CD4-positive, alpha-beta T cell (primary cell): ENCODE measurements at regions not wholly inside any gene's neighbourhood (a gene's known extent, or its start where the extent isn't known, plus 50 kb on each side); places are given as distances from the start of the nearest gene placed in this dataset.

Experiments used
- ATAC-seq: fragments of 200-7000 bp; cut with Tn5 transposase; one replicate; pipeline ENCODE4 v1.10.0; 2022; ENCODE audit warnings: mild to moderate bottlenecking; ENCODE audit not compliant: poor library complexity
- CTCF ChIA-PET: fragments of 350-600 bp; sonication (Branson Sonifier 250); formaldehyde crosslinking; loops from one replicate; lab custom pipeline; 2021; ENCODE audit warnings: antibody characterized with exemption, inconsistent platforms; lab: Charles Lee
- POLR2A ChIA-PET: fragments of 350-600 bp; sonication (Branson Sonifier 250); formaldehyde crosslinking; loops from one replicate; lab custom pipeline; 2021; ENCODE audit warnings: antibody characterized with exemption, inconsistent platforms; lab: Charles Lee
- DNase-seq, 14 experiments: peaks; one replicate each; pipeline ENCODE4 v3.0.0-alpha.2; 2013 to 2020; ENCODE audit warnings: mixed read lengths in 2 of 14
- H3K27ac ChIP-seq, 2 donors: one replicate each; pipeline versions ENCODE4 v1.5.1 to v1.7.0; 2013; ENCODE audit warnings: low read length in 2 of 2, low read depth in 1 of 2, mild to moderate bottlenecking in 1 of 2
- H3K27me3 ChIP-seq, 2 experiments: 1 replicate in 1 of 2; 2 replicates in 1 of 2; pipeline versions ENCODE4 v1.6.1 to v1.7.0; 2013; ENCODE audit warnings: low read length in 2 of 2, control low read depth in 1 of 2, mild to moderate bottlenecking in 1 of 2, moderate library complexity in 1 of 2; ENCODE audit not compliant: insufficient read depth in 2 of 2, control insufficient read depth in 1 of 2
- H3K36me3 ChIP-seq: one replicate; pipeline ENCODE4 v1.6.1; 2013; ENCODE audit warnings: low read length, control low read depth; ENCODE audit not compliant: insufficient read depth
- H3K4me1 ChIP-seq: one replicate; pipeline ENCODE4 v1.6.1; 2013; ENCODE audit warnings: low read length, control low read depth; ENCODE audit not compliant: insufficient read depth
- H3K4me3 ChIP-seq: one replicate; pipeline ENCODE4 v1.5.1; 2013; ENCODE audit warnings: mild to moderate bottlenecking, low read length, moderate library complexity
- H3K9me3 ChIP-seq, 2 experiments: 1 replicate in 1 of 2; 2 replicates in 1 of 2; pipeline versions ENCODE4 v1.6.1 to v1.7.0; 2013; ENCODE audit warnings: low read length in 2 of 2, mild to moderate bottlenecking in 2 of 2, control low read depth in 1 of 2, moderate library complexity in 1 of 2; ENCODE audit not compliant: control insufficient read depth in 1 of 2, insufficient read depth in 1 of 2
- H3K27ac Mint-ChIP-seq: one replicate; pipeline ENCODE4 v1.8.0; 2020; ENCODE audit warnings: mixed read lengths
- H3K27me3 Mint-ChIP-seq: one replicate; pipeline ENCODE4 v1.8.0; 2021; ENCODE audit warnings: mixed read lengths
- H3K36me3 Mint-ChIP-seq: one replicate; pipeline ENCODE4 v1.8.0; 2021; ENCODE audit warnings: low read depth, mixed read lengths
- H3K4me1 Mint-ChIP-seq: one replicate; pipeline ENCODE4 v1.8.0; 2021; ENCODE audit warnings: low read depth, mixed read lengths
- H3K4me3 Mint-ChIP-seq: one replicate; pipeline ENCODE4 v1.8.0; 2020; ENCODE audit warnings: mild to moderate bottlenecking, mixed read lengths
- H3K9me3 Mint-ChIP-seq: one replicate; pipeline ENCODE4 v1.8.0; 2020; ENCODE audit warnings: mixed read lengths
- intact Hi-C, 2 experiments: fragments of 100-400 bp; cut with DNase I in 1 of 2; cut with micrococcal nuclease in 1 of 2; formaldehyde crosslinking; loops; one replicate each; pipeline versions ENCODE4 v1.15.1 to v1.9.0; 2023 to 2025; cut with DNase I, micrococcal nuclease
- TF ChIP-seq, protein P1 (sequence below): fragments of 200-600 bp; IDR thresholded peaks from one replicate; pipeline ENCODE4 v1.8.0; 2022; ENCODE audit warnings: antibody characterized with exemption, mild to moderate bottlenecking

DNA sequence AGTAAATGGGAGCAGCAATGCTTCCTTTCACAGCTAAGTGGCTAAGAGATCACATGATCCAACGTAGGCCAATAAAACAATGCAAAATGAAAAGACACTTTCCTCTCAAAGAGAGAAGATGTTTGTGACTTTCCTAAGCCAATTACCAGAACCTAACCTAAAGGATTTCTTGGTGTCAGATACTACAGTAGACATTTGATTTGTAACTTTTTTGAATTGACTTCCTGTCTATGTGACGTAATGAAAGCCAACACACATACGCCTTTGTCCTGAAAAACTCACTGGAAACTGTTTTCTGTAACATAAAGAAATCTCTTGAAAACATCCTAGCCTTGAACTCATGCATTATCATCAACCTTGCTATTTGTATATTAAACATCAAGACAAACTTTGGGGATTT lies 417.1 kb downstream of the GPAM start:
- Histone ChIP-seq H3K4me1 (no peaks in the 10 kb centered on the region), H3K4me3 (no peak overlapping the region), H3K27me3 (no peaks in the 10 kb centered on the region), H3K27ac (no peak overlapping the region), H3K36me3 (no peaks in the 10 kb centered on the region), H3K9me3 (no peaks in the 10 kb centered on the region)
- intact Hi-C loops: no loop called here
- CTCF ChIA-PET: no interaction called here
- no peak for DNase-seq
- Mint-ChIP-seq H3K36me3 (no peaks in the 10 kb centered on the region), H3K4me1 (no peaks in the 10 kb centered on the region), H3K9me3 (no peaks in the 10 kb centered on the region), H3K4me3 (no peak overlapping the region), H3K27me3 (peaks cover 10% of the 10 kb centered on the region), H3K27ac (no peak overlapping the region)
- TF ChIP-seq, protein P1, sequence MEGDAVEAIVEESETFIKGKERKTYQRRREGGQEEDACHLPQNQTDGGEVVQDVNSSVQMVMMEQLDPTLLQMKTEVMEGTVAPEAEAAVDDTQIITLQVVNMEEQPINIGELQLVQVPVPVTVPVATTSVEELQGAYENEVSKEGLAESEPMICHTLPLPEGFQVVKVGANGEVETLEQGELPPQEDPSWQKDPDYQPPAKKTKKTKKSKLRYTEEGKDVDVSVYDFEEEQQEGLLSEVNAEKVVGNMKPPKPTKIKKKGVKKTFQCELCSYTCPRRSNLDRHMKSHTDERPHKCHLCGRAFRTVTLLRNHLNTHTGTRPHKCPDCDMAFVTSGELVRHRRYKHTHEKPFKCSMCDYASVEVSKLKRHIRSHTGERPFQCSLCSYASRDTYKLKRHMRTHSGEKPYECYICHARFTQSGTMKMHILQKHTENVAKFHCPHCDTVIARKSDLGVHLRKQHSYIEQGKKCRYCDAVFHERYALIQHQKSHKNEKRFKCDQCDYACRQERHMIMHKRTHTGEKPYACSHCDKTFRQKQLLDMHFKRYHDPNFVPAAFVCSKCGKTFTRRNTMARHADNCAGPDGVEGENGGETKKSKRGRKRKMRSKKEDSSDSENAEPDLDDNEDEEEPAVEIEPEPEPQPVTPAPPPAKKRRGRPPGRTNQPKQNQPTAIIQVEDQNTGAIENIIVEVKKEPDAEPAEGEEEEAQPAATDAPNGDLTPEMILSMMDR: no peak
- no peak for ATAC-seq
- POLR2A ChIA-PET: no interaction called here

- no peaks in the 10 kb centered on the region for H3K9me3 Mint-ChIP-seq
- H3K27me3 Mint-ChIP-seq: peaks cover 10% of the 10 kb centered on the region
- ChIA-PET POLR2A (no interaction called here), CTCF (no interaction called here)
- no peak for DNase-seq
- H3K27ac Mint-ChIP-seq: no peak overlapping the region
- intact Hi-C loops: no loop called here
- H3K4me3 Mint-ChIP-seq: no peak overlapping the region
- Histone ChIP-seq H3K27me3 (no peaks in the 10 kb centered on the region), H3K27ac (no peak overlapping the region), H3K4me1 (no peaks in the 10 kb centered on the region), H3K36me3 (no peaks in the 10 kb centered on the region), H3K4me3 (no peak overlapping the region), H3K9me3 (no peaks in the 10 kb centered on the region)
- H3K36me3 Mint-ChIP-seq: no peaks in the 10 kb centered on the region
- TF ChIP-seq, protein P1: no peak
- no peaks in the 10 kb centered on the region for H3K4me1 Mint-ChIP-seq
- ATAC-seq: no peak
These were observed 415.9 kb downstream of the GPAM start for GRCh38 chr10:111767661-111768060.

GRCh38 chr10:111773950-111774349 lies 409.6 kb downstream of the GPAM start:
- intact Hi-C loops: no loop called here
- Mint-ChIP-seq H3K9me3 (no peaks in the 10 kb centered on the region), H3K27ac (no peak overlapping the region), H3K4me1 (no peaks in the 10 kb centered on the region), H3K4me3 (no peak overlapping the region), H3K27me3 (no peaks in the 10 kb centered on the region), H3K36me3 (no peaks in the 10 kb centered on the region)
- H3K27ac ChIP-seq: no peak overlapping the region
- DNase-seq (no peak), ATAC-seq (no peak)
- H3K36me3 ChIP-seq: no peaks in the 10 kb centered on the region
- H3K4me1 ChIP-seq: no peaks in the 10 kb centered on the region
- no peaks in the 10 kb centered on the region for H3K9me3 ChIP-seq
- TF ChIP-seq, protein P1: no peak
- H3K27me3 ChIP-seq: no peaks in the 10 kb centered on the region
- ChIA-PET POLR2A (no interaction called here), CTCF (no interaction called here)
- no peak overlapping the region for H3K4me3 ChIP-seq
